Mesenchymal stem cell (in vitro differentiated cells and primary cell): ENCODE measurements at regions not wholly inside any gene's neighbourhood (a gene's known extent, or its start where the extent isn't known, plus 50 kb on each side); places are given as distances from the start of the nearest gene placed in this dataset.
"Not testable (repeated sequence)": the region's sequence is repeated elsewhere in the genome, so short reads cannot be mapped to it uniquely, and the experiment has no call there.

Source experiments
- DNase-seq: peaks from one replicate; pipeline ENCODE4 v3.0.0-alpha.2; 2013
- H2AFZ ChIP-seq: one replicate; pipeline ENCODE4 v1.6.1; 2013; ENCODE audit warnings: low read depth, mild to moderate bottlenecking, control low read depth, inconsistent platforms, low read length, moderate library complexity
- H2AK5ac ChIP-seq: 2 replicates; pipeline ENCODE4 v1.6.1; 2013; ENCODE audit warnings: low read length, moderate library complexity, mild to moderate bottlenecking, inconsistent platforms; ENCODE audit not compliant: severe bottlenecking
- H2BK120ac ChIP-seq: one replicate; pipeline ENCODE4 v1.6.1; 2013; ENCODE audit warnings: low read depth, mild to moderate bottlenecking, inconsistent platforms, low read length, moderate library complexity
- H2BK12ac ChIP-seq, 2 experiments: one replicate each; pipeline ENCODE4 v1.6.1; 2013; ENCODE audit warnings: inconsistent platforms in 2 of 2, low read length in 2 of 2, mild to moderate bottlenecking in 2 of 2, moderate library complexity in 2 of 2, control low read depth in 1 of 2
- H2BK15ac ChIP-seq: one replicate; pipeline ENCODE4 v1.6.1; 2013; ENCODE audit warnings: mild to moderate bottlenecking, low read depth, inconsistent platforms; ENCODE audit not compliant: poor library complexity, severe bottlenecking
- H2BK5ac ChIP-seq: 2 replicates; pipeline ENCODE4 v1.6.1; 2013; ENCODE audit warnings: low read depth, mild to moderate bottlenecking, low read length, control low read depth, inconsistent platforms; ENCODE audit not compliant: poor library complexity, severe bottlenecking
- H3K14ac ChIP-seq, 2 experiments: one replicate each; pipeline ENCODE4 v1.6.1; 2013; ENCODE audit warnings: inconsistent platforms in 2 of 2, low read length in 2 of 2, control low read depth in 1 of 2, mild to moderate bottlenecking in 1 of 2, moderate library complexity in 1 of 2
- H3K18ac ChIP-seq, 2 experiments: one replicate each; pipeline ENCODE4 v1.6.1; 2013; ENCODE audit warnings: inconsistent platforms in 2 of 2, low read length in 2 of 2, control low read depth in 1 of 2, low read depth in 1 of 2, mild to moderate bottlenecking in 1 of 2
- H3K23ac ChIP-seq, 2 experiments: one replicate each; pipeline ENCODE4 v1.6.1; 2013; ENCODE audit warnings: inconsistent platforms in 2 of 2, low read length in 2 of 2, mild to moderate bottlenecking in 2 of 2, moderate library complexity in 2 of 2, control low read depth in 1 of 2
- H3K27ac ChIP-seq: 2 replicates; pipeline ENCODE4 v1.5.1; 2013; ENCODE audit warnings: mild to moderate bottlenecking, moderate library complexity, low read length, control low read depth, inconsistent platforms; ENCODE audit not compliant: poor library complexity, severe bottlenecking
- H3K27me3 ChIP-seq, 2 experiments: 2 replicates each; pipeline versions ENCODE4 v1.6.1 to v1.7.0; 2013; ENCODE audit warnings: low read length in 2 of 2, mild to moderate bottlenecking in 2 of 2, moderate library complexity in 2 of 2, control low read depth in 1 of 2, inconsistent platforms in 1 of 2; ENCODE audit not compliant: control insufficient read depth in 1 of 2, insufficient read depth in 1 of 2
- H3K36me3 ChIP-seq, 2 experiments: 2 replicates each; pipeline versions ENCODE4 v1.6.1 to v1.7.0; 2013; ENCODE audit warnings: low read length in 2 of 2, control low read depth in 1 of 2, inconsistent platforms in 1 of 2, low read depth in 1 of 2, mild to moderate bottlenecking in 1 of 2; ENCODE audit not compliant: insufficient read depth in 2 of 2, control insufficient read depth in 1 of 2
- H3K4ac ChIP-seq, 2 experiments: one replicate each; pipeline ENCODE4 v1.6.1; 2013; ENCODE audit warnings: inconsistent platforms in 2 of 2, low read length in 2 of 2, mild to moderate bottlenecking in 2 of 2, moderate library complexity in 2 of 2, control low read depth in 1 of 2, low read depth in 1 of 2
- H3K4me1 ChIP-seq: 2 replicates; pipeline ENCODE4 v1.6.1; 2013; ENCODE audit warnings: low read depth, low read length, control low read depth; ENCODE audit not compliant: control insufficient read depth, insufficient read depth
- H3K4me2 ChIP-seq: 2 replicates; pipeline ENCODE4 v1.6.1; 2013; ENCODE audit warnings: low read length, mild to moderate bottlenecking, inconsistent platforms; ENCODE audit not compliant: poor library complexity, severe bottlenecking
- H3K4me3 ChIP-seq, 2 experiments: 2 replicates each; pipeline versions ENCODE4 v1.5.1 to v1.7.0; 2013; ENCODE audit warnings: low read length in 2 of 2, mild to moderate bottlenecking in 2 of 2, control low read depth in 1 of 2, low read depth in 1 of 2; ENCODE audit not compliant: insufficient read depth in 1 of 2
- H3K79me1 ChIP-seq: replicated peaks from 2 replicates; pipeline ENCODE4 v1.6.1; 2013; ENCODE audit warnings: mild to moderate bottlenecking, control low read depth, low read length, inconsistent platforms; ENCODE audit not compliant: poor library complexity, severe bottlenecking
- H3K9ac ChIP-seq: 2 replicates; pipeline ENCODE4 v1.7.0; 2013; ENCODE audit warnings: mild to moderate bottlenecking, low read length, moderate library complexity
- H3K9me3 ChIP-seq: 2 replicates; pipeline ENCODE4 v1.7.0; 2013; ENCODE audit warnings: mild to moderate bottlenecking, low read length; ENCODE audit not compliant: control insufficient read depth
- H4K8ac ChIP-seq: one replicate; pipeline ENCODE4 v1.6.1; 2013; ENCODE audit warnings: inconsistent platforms, mild to moderate bottlenecking, low read length, moderate library complexity
- H4K91ac ChIP-seq: one replicate; pipeline ENCODE4 v1.6.1; 2013; ENCODE audit warnings: mild to moderate bottlenecking, low read length, inconsistent platforms
- WGBS: methylation state at CpG from one replicate; pipeline ENCODE4 v1.1.7; 2013; ENCODE audit warnings: mixed read lengths; 5-methylcytosine and 5-hydroxymethylcytosine counted together

GRCh38 chr4:162836258-162836657 is 330.4 kb downstream of the NAF1 start:
- H2BK5ac ChIP-seq, H3K4me2 ChIP-seq, H4K8ac ChIP-seq, H2AFZ ChIP-seq, H3K27ac ChIP-seq, H2AK5ac ChIP-seq, H3K4me1 ChIP-seq, H3K18ac ChIP-seq, H3K36me3 ChIP-seq, H3K4ac ChIP-seq, H3K27me3 ChIP-seq, H2BK15ac ChIP-seq, H3K14ac ChIP-seq, H2BK12ac ChIP-seq, H4K91ac ChIP-seq, H3K9ac ChIP-seq, H3K79me1 ChIP-seq, H2BK120ac ChIP-seq, DNase-seq, H3K23ac ChIP-seq, H3K4me3 ChIP-seq, H3K9me3 ChIP-seq: not testable (repeated sequence)
- 86% methylated on average over 6 of the region's 6 CpGs for WGBS

- H3K9ac ChIP-seq = no peak overlapping the region
- no peak overlapping the region for H2BK15ac ChIP-seq
- no peak overlapping the region for H2BK5ac ChIP-seq
- H3K4me3 ChIP-seq = no peak overlapping the region
- no peak overlapping the region for H3K14ac ChIP-seq
- H3K27ac ChIP-seq = no peak overlapping the region
- H4K91ac ChIP-seq = no peak overlapping the region
- no peak overlapping the region for H2AK5ac ChIP-seq
- 100% methylated on average over 3 of the region's 3 CpGs for WGBS
- DNase-seq = no peak
- no peaks in the 10 kb centered on the region for H3K4me1 ChIP-seq
- no peak overlapping the region for H2BK120ac ChIP-seq
- H3K36me3 ChIP-seq = no peaks in the 10 kb centered on the region
- H3K79me1 ChIP-seq = no peaks in the 10 kb centered on the region
- no peak overlapping the region for H2BK12ac ChIP-seq
- no peak overlapping the region for H3K4me2 ChIP-seq
- H2AFZ ChIP-seq = no peak overlapping the region
- H3K9me3 ChIP-seq = peaks cover 2% of the 10 kb centered on the region
- no peak overlapping the region for H3K4ac ChIP-seq
- H4K8ac ChIP-seq = no peak overlapping the region
- H3K27me3 ChIP-seq = no peaks in the 10 kb centered on the region
- no peak overlapping the region for H3K23ac ChIP-seq
- H3K18ac ChIP-seq = no peak overlapping the region
Measured at GRCh38 chr4:162830899-162831298, 335.8 kb downstream of the NAF1 start.

- not testable (repeated sequence) for H3K4me1 ChIP-seq, H2BK5ac ChIP-seq, H2BK12ac ChIP-seq, H3K27ac ChIP-seq, H3K4me2 ChIP-seq, H4K8ac ChIP-seq, H3K79me1 ChIP-seq, H3K4me3 ChIP-seq, DNase-seq, H4K91ac ChIP-seq, H3K36me3 ChIP-seq, H3K18ac ChIP-seq, H2BK120ac ChIP-seq, H2AFZ ChIP-seq, H3K4ac ChIP-seq, H3K27me3 ChIP-seq, H3K23ac ChIP-seq, H3K14ac ChIP-seq, H2AK5ac ChIP-seq, H2BK15ac ChIP-seq, H3K9ac ChIP-seq
- peaks cover 29% of the 10 kb centered on the region for H3K9me3 ChIP-seq
- WGBS = 95% methylated on average over 6 of the region's 9 CpGs
Measured at GRCh38 chr4:162817374-162817773, 349.3 kb downstream of the NAF1 start.

DNA sequence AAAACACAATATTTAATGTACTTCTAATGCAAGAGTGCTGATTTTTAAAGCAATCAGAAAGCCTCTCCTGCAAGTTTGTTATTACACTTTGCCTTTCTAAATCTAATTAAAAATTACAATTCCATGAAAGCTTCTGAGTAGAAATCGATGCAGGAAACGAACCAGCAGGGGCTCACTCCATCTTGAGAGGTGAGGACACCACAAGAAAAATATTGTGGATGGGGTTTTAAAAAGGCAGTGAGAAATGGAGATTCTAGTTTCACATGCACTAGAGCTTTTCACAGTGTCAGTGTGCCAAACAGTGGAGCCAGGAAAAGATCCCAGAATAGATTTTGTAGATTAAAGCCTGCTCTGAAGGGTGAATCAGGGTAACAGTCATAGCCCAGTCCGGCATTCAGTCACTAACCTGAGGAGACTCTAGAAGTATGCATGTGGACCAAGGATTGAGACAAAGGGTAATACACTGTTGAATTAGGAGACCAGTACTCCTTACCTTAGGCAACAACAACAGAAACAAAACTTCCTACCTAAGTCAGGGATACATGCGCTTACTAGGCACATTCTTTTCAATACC is 362.3 kb downstream of the NAF1 start:
- H3K9me3 ChIP-seq = no peaks in the 10 kb centered on the region
- no peak overlapping the region for H2BK120ac ChIP-seq
- no peaks in the 10 kb centered on the region for H3K4me1 ChIP-seq
- no peak overlapping the region for H3K4me3 ChIP-seq
- H3K18ac ChIP-seq = no peak overlapping the region
- no peak overlapping the region for H3K27ac ChIP-seq
- no peak overlapping the region for H3K4ac ChIP-seq
- H2AFZ ChIP-seq = no peak overlapping the region
- H2BK12ac ChIP-seq = no peak overlapping the region
- DNase-seq = no peak
- no peak overlapping the region for H3K9ac ChIP-seq
- no peaks in the 10 kb centered on the region for H3K27me3 ChIP-seq
- H3K4me2 ChIP-seq = no peak overlapping the region
- H3K36me3 ChIP-seq = no peaks in the 10 kb centered on the region
- 71% methylated on average over 3 of the region's 4 CpGs for WGBS
- no peak overlapping the region for H2BK5ac ChIP-seq
- H3K23ac ChIP-seq = no peak overlapping the region
- H3K14ac ChIP-seq = no peak overlapping the region
- no peak overlapping the region for H2AK5ac ChIP-seq
- no peaks in the 10 kb centered on the region for H3K79me1 ChIP-seq
- no peak overlapping the region for H2BK15ac ChIP-seq
- H4K8ac ChIP-seq = no peak overlapping the region
- no peak overlapping the region for H4K91ac ChIP-seq
